ENCODE measurements at regions not wholly inside any gene's neighbourhood (a gene's known extent, or its start where the extent isn't known, plus 50 kb on each side); places are given as distances from the start of the nearest gene placed in this dataset.

- TF ChIP-seq CTCF (IDR thresholded peaks at IDR 0.05) (no peak), POLR2AphosphoS2 (conservative IDR thresholded peaks at IDR 0.05; ENCODE audit: low read length) (no peak), NFE2L2 (conservative IDR thresholded peaks at IDR 0.05; ENCODE audit: low read length) (no peak), EP300 (IDR thresholded peaks at IDR 0.05) (no peak), CEBPB (IDR thresholded peaks at IDR 0.05) (no peak)
These were observed 201.2 kb upstream of the PARD3B start for GRCh38 chr2:204344119-204344518.
